ENCODE measurements at regions not wholly inside any gene's neighbourhood (a gene's known extent, or its start where the extent isn't known, plus 50 kb on each side); places are given as distances from the start of the nearest gene placed in this dataset.

DNA sequence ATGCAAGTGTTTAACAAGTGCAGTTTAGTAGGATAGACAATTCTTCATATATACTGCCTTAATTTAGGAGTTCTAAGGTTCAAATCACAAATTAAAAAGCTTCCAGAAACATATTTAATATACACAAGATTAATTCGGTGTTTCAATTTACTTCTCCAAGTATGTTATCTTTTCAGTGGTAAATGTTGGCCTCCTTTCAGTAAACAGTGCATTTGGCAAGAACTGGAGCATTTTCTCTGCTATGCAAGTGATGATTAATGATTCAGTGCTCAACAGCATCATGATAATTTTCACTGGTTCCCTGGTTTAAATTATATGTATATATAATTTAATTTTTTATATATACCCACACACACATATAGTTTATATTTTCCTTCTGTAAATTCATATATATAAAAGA is 541.7 kb downstream of the EFNA5 start:
- no peak overlapping the region for H2AFZ ChIP-seq (ENCODE audit: low read depth, low read length)
- dilution Hi-C loops (cut with MboI; ENCODE audit: extremely low pct_ligation_motif_present, low sequenced_read_pairs) (no loop called here), intact Hi-C loops (cut with micrococcal nuclease) (no loop called here)
- H3K36me3 ChIP-seq (ENCODE audit: control insufficient read depth in 2 of 2, extremely low read depth in 1 of 2, insufficient read depth in 2 of 2, low read length in 2 of 2) = no peaks in the 10 kb centered on the region
- no peak overlapping the region for H3K4me3 ChIP-seq (replicated peaks in 1 of 3; ENCODE audit: insufficient read depth in 1 of 3, low read depth in 1 of 3, low read length in 3 of 3)
- ChIA-PET CTCF (interaction anchor here (1.2 kb wide), 1 partner anchor 11 kb away, joined by 3 read pairs; no protein-coding TSS in a partner anchor), POLR2A (no interaction called here)
- no peaks in the 10 kb centered on the region for H4K20me1 ChIP-seq (replicated peaks; ENCODE audit: control insufficient read depth, extremely low read depth, insufficient read depth, low read length)
- DNase-seq (ENCODE audit: low read depth, low spot score) (peak; percentile 60), FAIRE-seq (no peak)
- no peaks in the 10 kb centered on the region for H3K9me1 ChIP-seq (replicated peaks; ENCODE audit: control insufficient read depth, extremely low read depth, insufficient read depth, low read length)
- H3K4me2 ChIP-seq (ENCODE audit: insufficient read depth, low read length) = no peak overlapping the region
- H3K9ac ChIP-seq (replicated peaks; ENCODE audit: extremely low read depth, insufficient read depth, low read length) = no peak overlapping the region
- H3K27me3 ChIP-seq (ENCODE audit: control insufficient read depth in 2 of 2, insufficient read depth in 2 of 2, low read length in 2 of 2) = no peaks in the 10 kb centered on the region
- no TSS peak for BruUV-seq (replicated peaks)
- H3K4me1 ChIP-seq (ENCODE audit: control insufficient read depth, extremely low read depth, insufficient read depth, low read length) = peaks cover 3% of the 10 kb centered on the region
- TF ChIP-seq MYC (IDR thresholded peaks at IDR 0.05; ENCODE audit: low read depth, low read length) (no peak), JUN (IDR thresholded peaks at IDR 0.05; ENCODE audit: borderline replicate concordance, insufficient read depth, insufficient read length, low read depth) (no peak), FOS (IDR thresholded peaks at IDR 0.05; ENCODE audit: borderline replicate concordance, insufficient read depth, low read length) (no peak), POLR2AphosphoS5 (IDR thresholded peaks at IDR 0.05; ENCODE audit: insufficient read depth, low read depth, low read length) (no peak), POLR2A (IDR thresholded peaks at IDR 0.05; ENCODE audit: low read depth, low read length) (no peak), EZH2 (IDR thresholded peaks at IDR 0.05; ENCODE audit: borderline replicate concordance, low read depth, low read length, severe bottlenecking) (no peak), GATA2 (IDR thresholded peaks at IDR 0.05; ENCODE audit: insufficient read depth, insufficient read length, low read depth, low read length) (no peak)
- TF ChIP-seq, protein P1, sequence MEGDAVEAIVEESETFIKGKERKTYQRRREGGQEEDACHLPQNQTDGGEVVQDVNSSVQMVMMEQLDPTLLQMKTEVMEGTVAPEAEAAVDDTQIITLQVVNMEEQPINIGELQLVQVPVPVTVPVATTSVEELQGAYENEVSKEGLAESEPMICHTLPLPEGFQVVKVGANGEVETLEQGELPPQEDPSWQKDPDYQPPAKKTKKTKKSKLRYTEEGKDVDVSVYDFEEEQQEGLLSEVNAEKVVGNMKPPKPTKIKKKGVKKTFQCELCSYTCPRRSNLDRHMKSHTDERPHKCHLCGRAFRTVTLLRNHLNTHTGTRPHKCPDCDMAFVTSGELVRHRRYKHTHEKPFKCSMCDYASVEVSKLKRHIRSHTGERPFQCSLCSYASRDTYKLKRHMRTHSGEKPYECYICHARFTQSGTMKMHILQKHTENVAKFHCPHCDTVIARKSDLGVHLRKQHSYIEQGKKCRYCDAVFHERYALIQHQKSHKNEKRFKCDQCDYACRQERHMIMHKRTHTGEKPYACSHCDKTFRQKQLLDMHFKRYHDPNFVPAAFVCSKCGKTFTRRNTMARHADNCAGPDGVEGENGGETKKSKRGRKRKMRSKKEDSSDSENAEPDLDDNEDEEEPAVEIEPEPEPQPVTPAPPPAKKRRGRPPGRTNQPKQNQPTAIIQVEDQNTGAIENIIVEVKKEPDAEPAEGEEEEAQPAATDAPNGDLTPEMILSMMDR (IDR thresholded peaks at IDR 0.05; ENCODE audit: extremely low read depth in 1 of 2, insufficient read depth in 1 of 2, low read depth in 1 of 2, low read length in 2 of 2) = no peak
- TF ChIP-seq, protein P2, sequence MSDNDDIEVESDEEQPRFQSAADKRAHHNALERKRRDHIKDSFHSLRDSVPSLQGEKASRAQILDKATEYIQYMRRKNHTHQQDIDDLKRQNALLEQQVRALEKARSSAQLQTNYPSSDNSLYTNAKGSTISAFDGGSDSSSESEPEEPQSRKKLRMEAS (IDR thresholded peaks at IDR 0.05; ENCODE audit: insufficient read depth, insufficient read length) = no peak
- no peaks in the 10 kb centered on the region for H3K79me2 ChIP-seq (ENCODE audit: control insufficient read depth, insufficient read depth, low read length)
- H3K9me3 ChIP-seq (replicated peaks; ENCODE audit: control insufficient read depth, insufficient read depth, low read length) = no peaks in the 10 kb centered on the region
- no peak overlapping the region for H3K27ac ChIP-seq (ENCODE audit: insufficient read depth, low read depth, low read length)

Data from endothelial cell of umbilical vein (primary cell).